Loucy (cell line): ENCODE measurements at regions not wholly inside any gene's neighbourhood (a gene's known extent, or its start where the extent isn't known, plus 50 kb on each side); places are given as distances from the start of the nearest gene placed in this dataset.

ENCODE experiments used
- H2AFZ ChIP-seq: fragments of 200-600 bp; sonication (generic); 2 replicates; pipeline ENCODE4 v1.6.0; 2016; ENCODE audit warnings: antibody characterized with exemption, mild to moderate bottlenecking, low read length, moderate library complexity
- H3F3A ChIP-seq: fragments of 200-600 bp; 2 replicates; pipeline ENCODE4 v1.6.0; 2016; ENCODE audit warnings: antibody characterized with exemption, low read depth, mild to moderate bottlenecking
- H3K27me3 ChIP-seq: fragments of 200-600 bp; sonication (generic); 2 replicates; pipeline ENCODE4 v1.6.1; 2014; ENCODE audit warnings: low read length, mild to moderate bottlenecking; ENCODE audit not compliant: insufficient read depth, poor library complexity, severe bottlenecking
- H3K36me3 ChIP-seq: fragments of 200-600 bp; sonication (generic); 2 replicates; pipeline ENCODE4 v1.6.1; 2016; ENCODE audit warnings: low read length; ENCODE audit not compliant: insufficient read depth
- H3K4me1 ChIP-seq: fragments of 200-600 bp; sonication (generic); 2 replicates; pipeline ENCODE4 v1.5.1; 2014; ENCODE audit warnings: low read length, mild to moderate bottlenecking; ENCODE audit not compliant: insufficient read depth, poor library complexity, severe bottlenecking
- H3K4me2 ChIP-seq: fragments of 200-600 bp; sonication (generic); 2 replicates; pipeline ENCODE4 v1.6.0; 2014; ENCODE audit warnings: antibody characterized with exemption, low read length, low read depth, mild to moderate bottlenecking; ENCODE audit not compliant: poor library complexity, severe bottlenecking
- H3K4me3 ChIP-seq: fragments of 200-600 bp; sonication (generic); 2 replicates; pipeline ENCODE4 v1.5.1; 2014; ENCODE audit warnings: low read length, mild to moderate bottlenecking, mixed read lengths; ENCODE audit not compliant: poor library complexity, severe bottlenecking
- H3K79me2 ChIP-seq: fragments of 200-600 bp; sonication (generic); 2 replicates; pipeline ENCODE4 v1.6.1; 2014; ENCODE audit warnings: low read length; ENCODE audit not compliant: insufficient read depth
- H3K9ac ChIP-seq: fragments of 200-600 bp; sonication (generic); 2 replicates; pipeline ENCODE4 v1.6.0; 2014; ENCODE audit warnings: mild to moderate bottlenecking, low read depth, low read length, moderate library complexity; ENCODE audit not compliant: poor library complexity, severe bottlenecking
- H3K9me2 ChIP-seq: fragments of 200-600 bp; sonication (generic); replicated peaks from 2 replicates; pipeline ENCODE4 v1.6.1; 2016; ENCODE audit warnings: low read depth, low read length, mixed read lengths
- H3K9me3 ChIP-seq: fragments of 200-600 bp; sonication (generic); 2 replicates; pipeline ENCODE4 v1.6.1; 2014; ENCODE audit warnings: mild to moderate bottlenecking, antibody characterized with exemption, low read length, low read depth; ENCODE audit not compliant: insufficient read depth
- H4K20me1 ChIP-seq: fragments of 200-600 bp; sonication (generic); 2 replicates; pipeline ENCODE4 v1.6.0; 2014; ENCODE audit warnings: antibody characterized with exemption, low read length, mild to moderate bottlenecking; ENCODE audit not compliant: insufficient read depth, poor library complexity, severe bottlenecking
- CTCF ChIP-seq: fragments of 200-600 bp; sonication (generic); conservative IDR thresholded peaks from 2 replicates; pipeline ENCODE4 v1.5.1; 2014; ENCODE audit warnings: mild to moderate bottlenecking, antibody characterized with exemption, low read length
- EZH2phosphoT487 ChIP-seq: fragments of 200-600 bp; IDR thresholded peaks from 2 replicates; pipeline ENCODE4 v1.6.1; 2018; ENCODE audit warnings: antibody characterized with exemption, mild to moderate bottlenecking, moderate library complexity, borderline replicate concordance

- Histone ChIP-seq H3K9ac (no peak overlapping the region), H3K4me2 (no peak overlapping the region), H4K20me1 (no peaks in the 10 kb centered on the region), H3F3A (no peaks in the 10 kb centered on the region), H3K36me3 (no peaks in the 10 kb centered on the region), H2AFZ (no peak overlapping the region), H3K4me1 (no peaks in the 10 kb centered on the region), H3K4me3 (no peak overlapping the region), H3K79me2 (no peaks in the 10 kb centered on the region), H3K9me2 (no peaks in the 10 kb centered on the region), H3K27me3 (no peaks in the 10 kb centered on the region), H3K9me3 (no peaks in the 10 kb centered on the region)
- TF ChIP-seq CTCF: no peak
- no peak for TF ChIP-seq EZH2phosphoT487
These were observed 69.5 kb upstream of the ATP6AP2 start for GRCh38 chrX:40511258-40511657.

GRCh38 chrX:40508560-40508959 lies 72.2 kb upstream of the ATP6AP2 start:
- H2AFZ ChIP-seq: no peak overlapping the region
- H3K27me3 ChIP-seq: no peaks in the 10 kb centered on the region
- H3K9me3 ChIP-seq: no peaks in the 10 kb centered on the region
- no peak overlapping the region for H3K4me2 ChIP-seq
- H3K9ac ChIP-seq: no peak overlapping the region
- H4K20me1 ChIP-seq: no peaks in the 10 kb centered on the region
- H3F3A ChIP-seq: no peaks in the 10 kb centered on the region
- no peak overlapping the region for H3K4me3 ChIP-seq
- no peaks in the 10 kb centered on the region for H3K36me3 ChIP-seq
- H3K79me2 ChIP-seq: no peaks in the 10 kb centered on the region
- TF ChIP-seq CTCF (no peak), EZH2phosphoT487 (no peak)
- H3K4me1 ChIP-seq: no peaks in the 10 kb centered on the region
- H3K9me2 ChIP-seq: no peaks in the 10 kb centered on the region

GRCh38 chrX:40506201-40506985 lies 74.4 kb upstream of the ATP6AP2 start:
- Histone ChIP-seq H3K4me2 (no peak overlapping the region), H3K9me3 (no peaks in the 10 kb centered on the region), H3K4me1 (no peaks in the 10 kb centered on the region), H4K20me1 (no peaks in the 10 kb centered on the region), H3K36me3 (no peaks in the 10 kb centered on the region), H3F3A (no peaks in the 10 kb centered on the region), H3K27me3 (no peaks in the 10 kb centered on the region), H3K4me3 (no peak overlapping the region), H3K9ac (no peak overlapping the region), H3K9me2 (no peaks in the 10 kb centered on the region), H3K79me2 (no peaks in the 10 kb centered on the region), H2AFZ (no peak overlapping the region)
- TF ChIP-seq CTCF (no peak), EZH2phosphoT487 (no peak)
